KOPT-K1 (cell line): ENCODE measurements at regions not wholly inside any gene's neighbourhood (a gene's known extent, or its start where the extent isn't known, plus 50 kb on each side); places are given as distances from the start of the nearest gene placed in this dataset.

ENCODE experiments used
- H3K27ac ChIP-seq: fragments of 200-600 bp; sonication (generic); 2 replicates; pipeline ENCODE4 v1.5.1; 2016; ENCODE audit warnings: antibody characterized with exemption, mild to moderate bottlenecking, low read depth, low read length; ENCODE audit not compliant: poor library complexity, severe bottlenecking
- H3K36me3 ChIP-seq: fragments of 200-600 bp; sonication (generic); 2 replicates; pipeline ENCODE4 v1.5.1; 2017; ENCODE audit warnings: antibody characterized with exemption, mild to moderate bottlenecking, low read length, moderate library complexity; ENCODE audit not compliant: insufficient read depth
- H3K9me3 ChIP-seq: fragments of 200-600 bp; sonication (generic); 2 replicates; pipeline ENCODE4 v1.5.1; 2017; ENCODE audit warnings: antibody characterized with exemption, low read length, mild to moderate bottlenecking; ENCODE audit not compliant: insufficient read depth, poor library complexity, severe bottlenecking

DNA sequence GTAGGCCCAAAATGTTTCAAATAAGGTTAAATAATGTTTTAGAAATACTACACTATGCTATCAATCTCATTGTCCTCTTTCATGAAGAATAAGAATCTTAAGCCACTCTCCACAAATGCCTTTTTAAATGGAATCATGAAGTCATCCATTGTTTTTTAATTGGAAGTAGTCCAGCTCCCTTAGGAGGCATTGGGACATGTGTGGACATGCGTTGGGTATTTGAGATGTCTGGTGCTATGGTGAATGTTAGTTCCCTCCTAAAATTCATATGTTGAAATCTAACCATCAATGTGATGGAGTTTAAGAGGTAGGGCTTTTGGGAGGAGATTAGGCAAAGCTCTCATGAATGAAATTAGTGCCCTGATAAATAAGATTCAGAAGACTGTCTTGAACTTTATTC, 289.0 kb downstream of the C4orf33 start:
- Histone ChIP-seq H3K9me3 (no peaks in the 10 kb centered on the region), H3K36me3 (no peaks in the 10 kb centered on the region), H3K27ac (no peak overlapping the region)

DNA sequence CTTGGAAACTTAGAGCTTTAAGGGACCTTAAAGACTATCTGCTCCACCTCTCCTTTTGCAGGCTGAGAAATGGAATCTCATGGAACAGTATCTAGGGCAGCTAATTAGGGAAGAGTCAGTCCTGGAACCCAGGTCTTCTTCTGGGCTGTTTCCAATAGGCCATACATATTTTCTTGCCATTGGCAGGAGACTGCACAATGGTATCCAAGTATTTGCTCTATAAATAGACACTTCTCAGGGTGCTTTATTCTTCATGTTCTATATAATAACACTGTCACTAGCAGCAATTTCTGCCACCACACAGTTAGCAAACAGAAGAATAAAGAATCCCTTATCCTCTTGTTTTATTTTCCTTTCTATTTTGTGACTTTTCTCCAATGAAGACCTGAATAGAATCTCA, 291.7 kb downstream of the C4orf33 start:
- Histone ChIP-seq H3K9me3 (peaks cover 6% of the 10 kb centered on the region), H3K36me3 (no peaks in the 10 kb centered on the region), H3K27ac (no peak overlapping the region)

DNA sequence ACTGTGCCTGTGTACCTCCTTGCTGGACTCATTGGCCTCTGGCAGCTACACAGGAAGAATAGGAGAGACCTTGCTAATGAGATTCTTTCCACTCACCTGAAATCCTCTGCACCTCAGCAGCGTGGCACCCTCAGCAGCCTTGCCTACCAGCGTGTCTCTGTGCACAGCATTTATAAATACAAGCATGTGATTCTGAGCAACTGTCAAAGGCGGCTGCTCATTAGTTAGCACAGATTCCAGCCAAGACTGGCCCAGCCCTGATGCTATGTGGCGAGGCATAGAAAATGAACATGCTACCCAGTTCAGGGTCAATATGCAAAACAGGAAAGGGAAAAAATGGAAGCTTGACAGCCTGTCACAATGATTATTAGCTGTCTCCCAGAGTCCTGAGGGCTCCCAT, 298.0 kb downstream of the C4orf33 start:
- Histone ChIP-seq H3K9me3 (peaks cover 23% of the 10 kb centered on the region), H3K27ac (no peak overlapping the region), H3K36me3 (no peaks in the 10 kb centered on the region)

DNA sequence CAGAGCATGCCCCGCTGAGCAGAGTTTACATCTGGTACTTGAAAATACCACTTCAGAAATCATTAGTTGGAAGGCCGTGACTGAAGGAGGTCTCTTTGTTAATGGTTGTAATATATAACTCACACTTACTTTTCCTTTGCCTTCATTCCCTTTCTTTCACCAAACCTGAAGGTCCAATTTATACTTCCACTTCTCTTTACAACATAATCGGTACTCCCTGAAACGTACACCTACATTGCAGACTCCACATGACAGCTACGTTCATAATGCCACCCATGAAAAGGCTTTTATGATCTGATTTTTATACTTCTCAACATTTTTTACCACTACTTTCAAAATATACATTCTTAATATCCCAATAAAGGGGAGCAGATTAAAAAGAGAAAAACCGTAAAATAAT, 298.7 kb downstream of the C4orf33 start:
- H3K9me3 ChIP-seq: peaks cover 29% of the 10 kb centered on the region
- H3K27ac ChIP-seq: no peak overlapping the region

DNA sequence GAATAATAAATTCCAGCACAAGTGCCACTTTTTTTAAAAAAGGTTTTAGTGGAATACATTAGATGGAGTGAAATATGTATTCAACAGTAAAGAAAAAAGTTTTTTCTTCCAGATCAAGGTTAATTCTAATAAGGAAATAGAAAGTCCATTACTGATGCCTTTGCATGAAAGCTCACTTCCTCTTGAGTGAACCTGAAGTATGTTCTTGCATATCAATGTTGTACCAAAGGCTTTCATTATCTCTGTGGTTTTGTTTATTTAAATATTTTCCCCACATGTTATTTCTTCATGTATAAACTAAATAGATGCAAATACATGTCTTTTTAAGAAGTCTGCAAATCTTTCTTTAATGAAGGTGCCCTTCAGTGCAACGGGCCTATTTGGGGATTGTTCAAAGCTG, 307.9 kb downstream of the C4orf33 start:
- no peak overlapping the region for H3K27ac ChIP-seq

More for the DNA sequence above, 298.7 kb downstream of the C4orf33 start:
- no peaks in the 10 kb centered on the region for H3K36me3 ChIP-seq

DNA sequence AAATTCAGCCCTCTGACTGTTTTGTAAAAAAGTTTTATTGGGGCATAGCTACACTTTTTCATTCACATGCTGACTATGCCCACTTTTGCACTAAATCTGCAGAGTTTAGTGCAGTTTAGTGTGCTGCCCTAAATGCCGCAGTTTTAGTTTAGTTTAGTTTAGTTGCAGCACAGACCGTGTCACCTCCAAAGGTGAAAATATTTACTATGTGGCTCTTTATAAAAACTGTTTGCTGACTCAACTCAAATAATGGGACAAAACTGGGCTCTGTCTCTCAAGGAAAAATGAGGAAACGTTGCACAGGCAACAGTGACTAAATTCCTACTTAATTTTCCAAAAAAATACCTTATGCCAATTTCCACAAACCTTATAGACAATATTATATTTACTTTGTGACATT, 314.2 kb downstream of the C4orf33 start:
- Histone ChIP-seq H3K36me3 (no peaks in the 10 kb centered on the region), H3K9me3 (no peaks in the 10 kb centered on the region), H3K27ac (no peak overlapping the region)

More for the DNA sequence above, 307.9 kb downstream of the C4orf33 start:
- peaks cover 15% of the 10 kb centered on the region for H3K9me3 ChIP-seq
- H3K36me3 ChIP-seq: no peaks in the 10 kb centered on the region

DNA sequence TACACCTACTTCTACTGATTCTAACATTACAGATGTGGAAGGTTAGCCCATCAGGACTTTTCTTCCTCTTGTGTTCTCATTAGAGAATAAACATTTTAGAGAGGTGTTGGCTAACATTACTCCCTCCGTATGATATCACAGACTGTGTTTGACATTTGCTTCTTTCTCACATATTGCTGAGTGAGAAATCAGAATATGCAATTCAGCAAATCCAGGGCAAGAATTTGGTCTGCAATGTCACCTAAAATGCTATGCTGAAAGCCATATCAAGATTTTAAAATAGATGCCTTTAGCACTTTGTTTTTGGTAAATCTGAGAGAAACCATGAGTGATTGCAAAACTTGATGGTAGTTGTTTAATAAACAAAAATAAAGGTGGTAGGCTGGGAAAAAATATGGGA, 319.1 kb downstream of the C4orf33 start:
- H3K27ac ChIP-seq: no peak overlapping the region
- H3K36me3 ChIP-seq: no peaks in the 10 kb centered on the region
- no peaks in the 10 kb centered on the region for H3K9me3 ChIP-seq

DNA sequence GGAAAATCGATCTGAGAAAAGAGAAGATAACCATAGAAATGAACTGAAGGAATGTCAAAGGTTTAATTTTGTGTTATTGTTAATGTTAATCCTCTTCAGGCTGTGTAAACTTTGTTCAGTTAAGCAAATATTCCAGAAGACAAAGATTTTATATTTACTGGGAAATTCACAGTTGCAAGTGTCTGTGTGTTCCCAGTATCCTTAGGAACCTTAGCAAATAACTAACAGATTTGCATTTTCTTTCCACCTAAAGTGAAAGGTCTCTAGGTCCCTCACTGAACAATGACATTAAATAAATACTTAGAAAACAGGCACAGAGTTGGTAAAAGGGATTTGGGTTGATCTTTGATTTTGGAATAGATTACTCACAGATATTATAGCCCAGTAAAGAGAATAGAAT, 324.7 kb downstream of the C4orf33 start:
- Histone ChIP-seq H3K27ac (no peak overlapping the region), H3K36me3 (no peaks in the 10 kb centered on the region), H3K9me3 (no peaks in the 10 kb centered on the region)

DNA sequence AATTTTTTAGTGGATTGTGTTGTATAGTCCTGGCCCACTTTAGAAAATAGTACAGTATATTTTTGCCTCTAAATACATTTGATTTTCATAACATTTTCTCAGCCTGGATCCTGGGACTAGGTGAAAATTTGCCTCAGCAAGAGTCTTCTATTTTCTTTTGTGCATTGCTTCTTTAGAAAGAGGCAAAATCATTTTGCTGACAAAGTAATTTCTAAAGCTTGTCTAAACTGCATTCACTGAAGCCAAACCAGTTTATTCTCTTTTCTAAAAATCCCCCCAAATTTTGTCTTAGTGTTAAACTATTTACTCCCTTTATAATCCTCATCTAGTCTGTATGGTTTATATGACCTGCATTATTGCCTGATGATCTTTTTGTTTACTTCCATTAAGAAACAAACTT, 326.3 kb downstream of the C4orf33 start:
- Histone ChIP-seq H3K27ac (no peak overlapping the region), H3K36me3 (no peaks in the 10 kb centered on the region), H3K9me3 (no peaks in the 10 kb centered on the region)

DNA sequence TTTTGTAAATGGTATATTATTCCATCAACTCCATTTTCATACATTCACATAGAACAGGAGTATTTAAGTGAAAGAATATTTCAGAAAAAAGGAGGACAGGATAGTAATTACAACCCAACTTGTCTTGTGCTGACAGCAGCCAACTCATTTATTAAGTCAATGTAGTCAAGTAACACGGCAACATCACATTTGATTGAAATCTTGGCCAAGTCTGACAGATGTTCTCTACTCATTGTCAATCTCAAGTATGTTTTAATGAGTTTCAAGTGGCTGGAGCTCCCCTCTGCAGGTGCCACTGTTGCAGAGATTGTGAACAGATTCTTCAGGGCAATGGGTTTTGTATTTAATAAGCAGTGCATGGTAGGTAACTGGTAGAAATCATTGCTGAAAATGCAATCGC, 332.5 kb downstream of the C4orf33 start:
- no peaks in the 10 kb centered on the region for H3K9me3 ChIP-seq
- H3K36me3 ChIP-seq: no peaks in the 10 kb centered on the region

DNA sequence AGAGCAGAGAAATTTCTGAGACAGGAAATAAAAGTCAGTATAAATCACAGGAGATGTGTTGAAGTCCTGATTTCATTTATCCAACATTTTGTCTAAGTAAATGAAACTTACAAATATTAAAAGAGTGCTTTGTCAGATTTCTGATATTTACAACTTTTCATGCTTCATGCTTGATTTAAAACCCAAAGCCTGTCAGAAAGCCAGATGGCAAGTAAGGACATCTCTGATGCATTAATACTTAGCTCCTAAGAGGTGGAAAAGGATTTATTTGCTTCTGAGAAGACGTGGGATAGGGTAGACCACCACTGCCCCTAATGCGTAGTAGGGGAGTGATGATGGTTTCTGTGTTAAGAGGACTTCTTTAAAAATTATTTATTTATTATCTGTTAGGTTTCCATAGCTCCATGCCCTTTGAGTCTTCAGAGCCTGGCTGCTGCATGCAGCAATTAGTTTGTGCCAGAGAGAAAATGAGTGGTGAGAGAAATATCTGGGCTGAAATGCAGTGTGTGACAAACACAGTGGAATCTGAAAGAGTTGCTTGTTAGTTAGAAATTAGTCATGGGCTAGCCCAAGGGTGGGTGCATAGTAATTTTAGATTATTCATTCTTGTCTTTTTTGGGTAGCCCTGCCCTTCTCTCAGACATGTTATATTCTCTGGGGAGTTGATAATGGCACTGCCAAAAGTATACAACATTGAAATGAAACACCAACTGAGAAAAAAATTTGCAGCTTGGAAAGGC, 333.8 kb downstream of the C4orf33 start:
- Histone ChIP-seq H3K9me3 (no peaks in the 10 kb centered on the region), H3K27ac (no peak overlapping the region), H3K36me3 (no peaks in the 10 kb centered on the region)

More for the DNA sequence above, 332.5 kb downstream of the C4orf33 start:
- no peak overlapping the region for H3K27ac ChIP-seq

DNA sequence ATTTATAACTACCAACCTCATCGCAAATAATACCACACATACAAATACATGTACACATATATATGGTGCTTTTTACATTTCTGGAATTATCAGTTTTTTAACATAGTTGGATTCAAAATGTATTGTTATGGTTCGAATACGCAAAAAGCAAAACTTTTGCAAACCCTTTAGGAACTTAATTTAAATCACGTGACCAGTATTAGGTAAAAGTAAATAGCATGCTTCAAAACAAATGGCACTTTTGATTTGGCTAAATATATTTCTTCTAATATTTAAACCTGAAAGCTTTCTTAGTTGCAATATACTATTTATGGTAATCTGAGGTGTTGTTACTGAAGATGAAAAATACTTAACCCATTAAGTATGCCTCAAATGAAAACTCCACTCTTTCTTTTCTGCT, 341.4 kb downstream of the C4orf33 start:
- Histone ChIP-seq H3K9me3 (no peaks in the 10 kb centered on the region), H3K36me3 (no peaks in the 10 kb centered on the region), H3K27ac (no peak overlapping the region)

DNA sequence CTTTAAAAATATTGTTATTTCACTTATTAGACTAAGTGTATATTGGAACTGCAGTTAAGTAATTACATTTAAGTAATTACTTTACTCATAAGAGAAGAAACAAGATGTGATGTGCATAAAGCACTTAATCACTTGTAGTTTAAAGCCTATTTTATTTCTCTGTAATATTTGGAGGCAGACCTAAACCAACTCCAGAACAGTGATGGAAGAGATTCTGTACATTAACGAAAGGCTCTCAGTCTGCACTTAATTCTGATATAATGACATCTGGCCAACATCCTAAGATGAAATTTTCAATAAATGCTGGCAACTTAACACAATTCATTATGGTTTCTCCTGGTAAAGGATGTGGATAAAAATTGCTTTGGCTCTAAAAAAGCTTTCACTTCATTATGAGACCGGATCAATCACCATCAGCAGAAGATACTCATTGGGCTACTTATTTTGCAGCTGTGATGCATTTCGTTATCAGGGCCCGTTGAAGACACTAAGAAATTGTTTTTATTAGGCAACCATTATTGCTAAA, 342.6 kb downstream of the C4orf33 start:
- Histone ChIP-seq H3K36me3 (no peaks in the 10 kb centered on the region), H3K27ac (no peak overlapping the region), H3K9me3 (no peaks in the 10 kb centered on the region)

DNA sequence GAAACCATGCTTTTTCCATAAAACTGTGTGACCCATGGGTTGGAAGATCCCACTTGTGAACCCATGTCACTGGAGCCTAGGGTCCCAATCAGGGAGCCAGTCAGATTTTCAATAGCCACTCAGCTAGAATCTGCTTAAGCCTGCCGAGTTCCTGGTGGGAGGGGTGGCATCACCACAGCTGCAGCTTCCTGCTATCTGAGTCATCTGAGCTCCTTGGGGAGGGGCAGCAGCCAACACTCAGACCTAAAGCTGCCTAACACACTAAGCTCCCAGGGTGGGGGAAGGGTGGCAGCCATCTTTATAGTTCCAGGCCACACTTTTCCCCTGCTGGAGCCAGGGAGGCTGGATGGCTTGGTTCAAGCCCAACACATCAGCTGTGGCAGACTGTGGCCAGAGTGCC, 350.1 kb downstream of the C4orf33 start:
- Histone ChIP-seq H3K27ac (no peak overlapping the region), H3K9me3 (no peaks in the 10 kb centered on the region), H3K36me3 (no peaks in the 10 kb centered on the region)

DNA sequence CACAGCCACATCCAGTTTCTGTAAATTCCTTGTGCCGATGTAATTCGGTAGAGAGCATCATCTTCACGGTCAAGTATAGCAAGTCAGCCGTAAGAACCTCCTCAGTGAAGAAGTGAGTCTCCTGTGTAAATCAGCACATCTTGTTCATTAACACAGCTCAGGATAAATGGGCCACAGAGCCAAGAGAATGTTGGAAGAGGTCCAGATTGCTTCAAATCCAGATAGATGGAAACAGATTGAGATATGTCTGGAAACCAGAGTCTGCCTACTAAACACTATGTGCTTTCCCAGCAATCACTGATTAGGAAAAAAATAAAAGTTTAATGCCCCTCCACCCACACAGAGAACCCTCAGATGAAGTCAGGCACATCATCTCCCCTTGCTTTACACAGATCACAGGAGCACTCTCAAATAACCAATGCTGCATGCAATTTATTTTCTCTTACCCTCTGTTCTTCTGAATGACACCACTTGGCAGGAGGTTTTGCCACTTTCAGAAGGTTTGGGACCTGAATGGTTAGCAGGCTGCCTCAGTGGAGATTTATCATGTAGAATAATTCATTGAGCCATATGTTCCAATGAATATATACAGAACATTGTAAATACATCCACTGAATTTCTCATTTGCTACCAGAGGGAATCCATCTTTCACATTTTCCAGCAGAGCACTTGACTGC, 357.7 kb downstream of the C4orf33 start:
- H3K9me3 ChIP-seq: no peaks in the 10 kb centered on the region
- no peak overlapping the region for H3K27ac ChIP-seq
- H3K36me3 ChIP-seq: no peaks in the 10 kb centered on the region

DNA sequence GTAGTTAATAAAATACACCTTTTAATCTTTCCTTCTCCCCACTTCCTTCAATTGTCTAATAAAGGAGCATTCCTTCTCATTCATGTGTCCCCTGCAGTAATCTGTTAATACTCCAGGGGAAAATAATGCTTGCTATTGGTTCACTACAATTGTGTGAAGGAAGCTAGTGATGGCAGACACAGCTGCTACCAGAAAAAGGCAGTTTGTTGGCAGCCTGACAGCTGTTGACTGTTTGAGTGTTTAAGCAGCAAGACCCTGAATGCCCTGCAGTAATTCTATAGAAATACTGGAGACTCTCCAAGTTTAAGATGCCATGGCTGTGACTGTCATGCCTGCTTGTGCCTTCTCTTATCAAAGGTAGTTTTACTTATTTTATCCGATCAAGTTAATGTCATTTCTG, 359.5 kb downstream of the C4orf33 start:
- Histone ChIP-seq H3K9me3 (no peaks in the 10 kb centered on the region), H3K36me3 (no peaks in the 10 kb centered on the region), H3K27ac (no peak overlapping the region)
